Neural crest cell (in vitro differentiated cells): ENCODE measurements at regions not wholly inside any gene's neighbourhood (a gene's known extent, or its start where the extent isn't known, plus 50 kb on each side); places are given as distances from the start of the nearest gene placed in this dataset.

Source experiments
- DNase-seq: peaks from one replicate; pipeline ENCODE4 v3.0.0; 2021; ENCODE audit warnings: low read depth, mixed read lengths, low spot score
- H3K27ac Mint-ChIP-seq: one replicate; pipeline ENCODE4 v1.8.0; 2021; ENCODE audit warnings: mild to moderate bottlenecking, mixed read lengths; ENCODE audit not compliant: unreplicated experiment
- H3K27me3 Mint-ChIP-seq: 2 replicates; pipeline ENCODE4 v1.8.0; 2021; ENCODE audit warnings: low read depth, mild to moderate bottlenecking, mixed read lengths
- H3K36me3 Mint-ChIP-seq: 2 replicates; pipeline ENCODE4 v1.8.0; 2021; ENCODE audit warnings: low read depth, mild to moderate bottlenecking, mixed read lengths
- H3K4me1 Mint-ChIP-seq: 2 replicates; pipeline ENCODE4 v1.8.0; 2021; ENCODE audit warnings: mixed read lengths
- H3K4me3 Mint-ChIP-seq: one replicate; pipeline ENCODE4 v1.8.0; 2021; ENCODE audit warnings: mild to moderate bottlenecking, mixed read lengths
- H3K9me3 Mint-ChIP-seq: 2 replicates; pipeline ENCODE4 v1.8.0; 2021; ENCODE audit warnings: mixed read lengths
- CTCF ChIP-seq: fragments of 200-600 bp; sonication (generic); conservative IDR thresholded peaks from 2 replicates; pipeline ENCODE4 v1.5.0; 2021; ENCODE audit warnings: antibody characterized with exemption, mild to moderate bottlenecking

GRCh38 chr3:173255555-173255954 lies 114.5 kb upstream of the SPATA16 start:
- H3K27ac Mint-ChIP-seq, result no peak overlapping the region
- no peaks in the 10 kb centered on the region for H3K27me3 Mint-ChIP-seq
- no peak for DNase-seq
- H3K4me3 Mint-ChIP-seq, result no peak overlapping the region
- H3K36me3 Mint-ChIP-seq, result no peaks in the 10 kb centered on the region
- peaks cover 3% of the 10 kb centered on the region for H3K9me3 Mint-ChIP-seq
- H3K4me1 Mint-ChIP-seq, result no peaks in the 10 kb centered on the region
- no peak for TF ChIP-seq CTCF

- Mint-ChIP-seq H3K27me3 (no peaks in the 10 kb centered on the region), H3K4me1 (no peaks in the 10 kb centered on the region), H3K36me3 (no peaks in the 10 kb centered on the region), H3K9me3 (peaks cover 3% of the 10 kb centered on the region), H3K4me3 (no peak overlapping the region), H3K27ac (no peak overlapping the region)
- DNase-seq, result no peak
- TF ChIP-seq CTCF, result no peak
These were observed 112.4 kb upstream of the SPATA16 start for GRCh38 chr3:173253471-173253870.

GRCh38 chr3:173249457-173249856 lies 108.4 kb upstream of the SPATA16 start:
- no peak for TF ChIP-seq CTCF
- Mint-ChIP-seq H3K27ac (no peak overlapping the region), H3K4me1 (no peaks in the 10 kb centered on the region), H3K4me3 (no peak overlapping the region), H3K36me3 (no peaks in the 10 kb centered on the region), H3K27me3 (no peaks in the 10 kb centered on the region), H3K9me3 (peaks cover 3% of the 10 kb centered on the region)
- DNase-seq, result no peak

- H3K27me3 Mint-ChIP-seq, result no peaks in the 10 kb centered on the region
- no peak overlapping the region for H3K27ac Mint-ChIP-seq
- no peak for DNase-seq
- no peaks in the 10 kb centered on the region for H3K9me3 Mint-ChIP-seq
- H3K4me3 Mint-ChIP-seq, result no peak overlapping the region
- H3K4me1 Mint-ChIP-seq, result no peaks in the 10 kb centered on the region
- no peak for TF ChIP-seq CTCF
- H3K36me3 Mint-ChIP-seq, result no peaks in the 10 kb centered on the region
These were observed 100.7 kb upstream of the SPATA16 start for GRCh38 chr3:173241727-173242126.

GRCh38 chr3:173238091-173238490 lies 97.1 kb upstream of the SPATA16 start:
- H3K27ac Mint-ChIP-seq, result no peak overlapping the region
- H3K27me3 Mint-ChIP-seq, result no peaks in the 10 kb centered on the region
- H3K4me1 Mint-ChIP-seq, result no peaks in the 10 kb centered on the region
- no peak overlapping the region for H3K4me3 Mint-ChIP-seq
- TF ChIP-seq CTCF, result no peak
- no peak for DNase-seq
- peaks cover 3% of the 10 kb centered on the region for H3K9me3 Mint-ChIP-seq
- no peaks in the 10 kb centered on the region for H3K36me3 Mint-ChIP-seq

GRCh38 chr3:173225351-173225750 lies 84.3 kb upstream of the SPATA16 start:
- H3K4me3 Mint-ChIP-seq, result no peak overlapping the region
- no peak for TF ChIP-seq CTCF
- H3K9me3 Mint-ChIP-seq, result peaks cover 5% of the 10 kb centered on the region
- no peak overlapping the region for H3K27ac Mint-ChIP-seq
- H3K27me3 Mint-ChIP-seq, result no peaks in the 10 kb centered on the region
- H3K4me1 Mint-ChIP-seq, result no peaks in the 10 kb centered on the region
- H3K36me3 Mint-ChIP-seq, result no peaks in the 10 kb centered on the region
- DNase-seq, result no peak
